ENCODE measurements at regions not wholly inside any gene's neighbourhood (a gene's known extent, or its start where the extent isn't known, plus 50 kb on each side); places are given as distances from the start of the nearest gene placed in this dataset.

DNA sequence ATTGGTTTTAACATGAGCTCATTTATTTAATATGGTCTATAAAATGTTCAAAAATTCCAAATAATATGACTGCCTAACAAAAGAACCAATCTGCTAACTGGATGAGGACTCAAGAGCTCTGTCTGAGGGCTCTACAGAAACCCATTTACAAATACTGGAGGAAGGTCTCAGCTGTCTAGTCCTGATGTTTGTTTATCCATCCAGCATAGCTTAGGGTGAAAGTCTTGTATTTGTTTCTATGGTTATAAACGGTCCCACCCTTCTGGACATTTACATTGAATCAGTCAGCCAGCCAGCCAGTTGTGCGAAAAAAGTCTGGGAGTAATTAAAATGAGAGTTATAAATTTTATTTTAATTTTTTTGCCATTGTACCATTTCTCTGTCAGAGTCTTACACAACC lies 220.7 kb downstream of the BMP4 start:
- Histone ChIP-seq H2BK12ac (ENCODE audit: low read depth, low read length) (no peak overlapping the region), H3K23me2 (ENCODE audit: low read depth, low read length) (no peaks in the 10 kb centered on the region), H3K4me3 (ENCODE audit: extremely low read depth in 1 of 4, insufficient read depth in 2 of 4, low read depth in 3 of 4, low read length in 4 of 4) (no peak overlapping the region), H4K20me1 (replicated peaks in 1 of 2; ENCODE audit: control insufficient read depth in 1 of 2, insufficient read depth in 2 of 2, low read length in 2 of 2) (no peaks in the 10 kb centered on the region), H3K4me2 (ENCODE audit: insufficient read depth in 1 of 2, low read depth in 2 of 2, low read length in 2 of 2) (no peak overlapping the region), H3K79me2 (ENCODE audit: control insufficient read depth in 1 of 2, insufficient read depth in 2 of 2, low read length in 2 of 2) (no peaks in the 10 kb centered on the region), H4K91ac (replicated peaks; ENCODE audit: insufficient read length, low read length) (no peak overlapping the region), H2AK5ac (ENCODE audit: low read depth, low read length) (no peak overlapping the region), H3K18ac (ENCODE audit: extremely low read depth, low read length) (no peak overlapping the region), H2BK20ac (ENCODE audit: low read length) (no peak overlapping the region), H3K4ac (replicated peaks; ENCODE audit: insufficient read length, low read depth, low read length) (no peak overlapping the region), H2BK120ac (replicated peaks; ENCODE audit: low read depth, low read length) (no peak overlapping the region), H3K23ac (ENCODE audit: insufficient read length) (no peak overlapping the region), H2AFZ (ENCODE audit: low read length) (no peak overlapping the region), H3K27me3 (replicated peaks in 1 of 4; ENCODE audit: control insufficient read depth in 3 of 4, extremely low read depth in 1 of 4, insufficient read depth in 3 of 4, low read length in 3 of 4) (no peaks in the 10 kb centered on the region), H3K9ac (replicated peaks in 1 of 4; ENCODE audit: extremely low read depth in 1 of 4, low read depth in 3 of 4, low read length in 3 of 4) (no peak overlapping the region), H2BK15ac (ENCODE audit: low read length) (no peak overlapping the region), H4K8ac (ENCODE audit: extremely low read depth, insufficient read depth, low read length) (no peak overlapping the region), H3K14ac (ENCODE audit: insufficient read length) (no peak overlapping the region), H3K36me3 (ENCODE audit: control insufficient read depth in 2 of 4, insufficient read depth in 4 of 4, low read length in 3 of 4) (no peaks in the 10 kb centered on the region), H2BK5ac (ENCODE audit: low read depth, low read length) (no peak overlapping the region), H3K79me1 (ENCODE audit: low read depth, low read length) (no peaks in the 10 kb centered on the region), H3K56ac (replicated peaks; ENCODE audit: insufficient read length, low read depth, low read length) (no peak overlapping the region), H4K5ac (ENCODE audit: insufficient read length, low read depth, low read length) (no peak overlapping the region), H3K27ac (ENCODE audit: low read depth, low read length) (no peak overlapping the region), H3K9me3 (ENCODE audit: insufficient read depth in 2 of 2, low read depth in 1 of 2, low read length in 1 of 2) (no peaks in the 10 kb centered on the region), H3K4me1 (replicated peaks in 1 of 4; ENCODE audit: control insufficient read depth in 3 of 4, insufficient read depth in 4 of 4, low read length in 3 of 4) (no peaks in the 10 kb centered on the region)
- DNase-seq (ENCODE audit: low read depth in 1 of 2, low spot score in 2 of 2), result no peak
- POLR2A ChIA-PET (ENCODE audit: partially characterized antibody), result no interaction called here
- WGBS, 2 experiments (ENCODE audit: extremely low coverage in 1 of 2, insufficient coverage in 1 of 2, insufficient read length in 1 of 2, insufficient replicate concordance in 2 of 2, low coverage in 1 of 2, low lambda C conversion rate in 2 of 2, missing lambda C conversion rate in 1 of 2), result 61% methylated on average over 2 of the region's 2 CpGs; no CpG with 5 or more reads in 1 of the 2 experiments
- no peak for FAIRE-seq
- CTCF ChIA-PET (ENCODE audit: partially characterized antibody), result interaction anchor here (0.7 kb wide), 1 partner anchor 273 kb away, joined by 3 read pairs; no protein-coding TSS in a partner anchor
- TF ChIP-seq SIN3A (conservative IDR thresholded peaks at IDR 0.05 in 1 of 2, IDR thresholded peaks at IDR 0.05 in 1 of 2; ENCODE audit: low read depth in 1 of 2, low read length in 2 of 2) (no peak), TCF12 (IDR thresholded peaks at IDR 0.05; ENCODE audit: low read depth, low read length) (no peak), PHF8 (conservative IDR thresholded peaks at IDR 0.05; ENCODE audit: low read depth, low read length) (no peak), CREB1 (IDR thresholded peaks at IDR 0.05) (no peak), BACH1 (IDR thresholded peaks at IDR 0.05; ENCODE audit: low read length) (no peak), BRCA1 (IDR thresholded peaks at IDR 0.05; ENCODE audit: low read depth, low read length) (no peak), FOSL1 (IDR thresholded peaks at IDR 0.05; ENCODE audit: insufficient read depth, low read depth, low read length) (no peak), SP4 (IDR thresholded peaks at IDR 0.05; ENCODE audit: low read length) (no peak), JUN (IDR thresholded peaks at IDR 0.05; ENCODE audit: low read depth, low read length) (no peak), RXRA (IDR thresholded peaks at IDR 0.05; ENCODE audit: insufficient read depth, low read depth, low read length) (no peak), POLR2AphosphoS5 (IDR thresholded peaks at IDR 0.05; ENCODE audit: low read depth, low read length) (no peak)
- TF ChIP-seq, protein P1, sequence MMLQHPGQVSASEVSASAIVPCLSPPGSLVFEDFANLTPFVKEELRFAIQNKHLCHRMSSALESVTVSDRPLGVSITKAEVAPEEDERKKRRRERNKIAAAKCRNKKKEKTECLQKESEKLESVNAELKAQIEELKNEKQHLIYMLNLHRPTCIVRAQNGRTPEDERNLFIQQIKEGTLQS (IDR thresholded peaks at IDR 0.05; ENCODE audit: insufficient read depth, low read depth, low read length), result no peak
- TF ChIP-seq, protein P2, sequence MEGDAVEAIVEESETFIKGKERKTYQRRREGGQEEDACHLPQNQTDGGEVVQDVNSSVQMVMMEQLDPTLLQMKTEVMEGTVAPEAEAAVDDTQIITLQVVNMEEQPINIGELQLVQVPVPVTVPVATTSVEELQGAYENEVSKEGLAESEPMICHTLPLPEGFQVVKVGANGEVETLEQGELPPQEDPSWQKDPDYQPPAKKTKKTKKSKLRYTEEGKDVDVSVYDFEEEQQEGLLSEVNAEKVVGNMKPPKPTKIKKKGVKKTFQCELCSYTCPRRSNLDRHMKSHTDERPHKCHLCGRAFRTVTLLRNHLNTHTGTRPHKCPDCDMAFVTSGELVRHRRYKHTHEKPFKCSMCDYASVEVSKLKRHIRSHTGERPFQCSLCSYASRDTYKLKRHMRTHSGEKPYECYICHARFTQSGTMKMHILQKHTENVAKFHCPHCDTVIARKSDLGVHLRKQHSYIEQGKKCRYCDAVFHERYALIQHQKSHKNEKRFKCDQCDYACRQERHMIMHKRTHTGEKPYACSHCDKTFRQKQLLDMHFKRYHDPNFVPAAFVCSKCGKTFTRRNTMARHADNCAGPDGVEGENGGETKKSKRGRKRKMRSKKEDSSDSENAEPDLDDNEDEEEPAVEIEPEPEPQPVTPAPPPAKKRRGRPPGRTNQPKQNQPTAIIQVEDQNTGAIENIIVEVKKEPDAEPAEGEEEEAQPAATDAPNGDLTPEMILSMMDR (IDR thresholded peaks at IDR 0.05; ENCODE audit: control extremely low read depth in 1 of 3, insufficient read depth in 1 of 3, low read depth in 1 of 3, low read length in 3 of 3), result no peak

Data from H1 (cell line).